ENCODE measurements at regions not wholly inside any gene's neighbourhood (a gene's known extent, or its start where the extent isn't known, plus 50 kb on each side); places are given as distances from the start of the nearest gene placed in this dataset.

DNA sequence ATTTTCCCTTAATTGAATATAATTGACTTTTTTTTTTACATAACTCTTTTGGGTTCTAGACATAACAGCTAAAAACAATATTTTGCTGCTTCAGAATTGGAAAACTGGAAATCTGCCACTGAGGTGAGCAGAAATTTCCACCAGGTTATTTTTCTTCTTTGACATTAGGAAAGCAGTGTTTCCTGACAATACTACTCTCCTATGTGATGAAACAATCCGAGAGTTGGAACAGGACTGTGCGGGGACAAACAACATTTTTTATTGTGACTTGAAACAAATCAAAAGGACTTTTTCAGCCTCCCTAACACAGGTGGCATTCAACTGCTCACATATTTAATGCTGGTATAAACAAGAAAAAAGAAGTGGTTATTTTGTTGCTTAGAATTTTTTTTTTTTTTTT is 237.2 kb downstream of the RNF152 start:
- TF ChIP-seq, protein P1, sequence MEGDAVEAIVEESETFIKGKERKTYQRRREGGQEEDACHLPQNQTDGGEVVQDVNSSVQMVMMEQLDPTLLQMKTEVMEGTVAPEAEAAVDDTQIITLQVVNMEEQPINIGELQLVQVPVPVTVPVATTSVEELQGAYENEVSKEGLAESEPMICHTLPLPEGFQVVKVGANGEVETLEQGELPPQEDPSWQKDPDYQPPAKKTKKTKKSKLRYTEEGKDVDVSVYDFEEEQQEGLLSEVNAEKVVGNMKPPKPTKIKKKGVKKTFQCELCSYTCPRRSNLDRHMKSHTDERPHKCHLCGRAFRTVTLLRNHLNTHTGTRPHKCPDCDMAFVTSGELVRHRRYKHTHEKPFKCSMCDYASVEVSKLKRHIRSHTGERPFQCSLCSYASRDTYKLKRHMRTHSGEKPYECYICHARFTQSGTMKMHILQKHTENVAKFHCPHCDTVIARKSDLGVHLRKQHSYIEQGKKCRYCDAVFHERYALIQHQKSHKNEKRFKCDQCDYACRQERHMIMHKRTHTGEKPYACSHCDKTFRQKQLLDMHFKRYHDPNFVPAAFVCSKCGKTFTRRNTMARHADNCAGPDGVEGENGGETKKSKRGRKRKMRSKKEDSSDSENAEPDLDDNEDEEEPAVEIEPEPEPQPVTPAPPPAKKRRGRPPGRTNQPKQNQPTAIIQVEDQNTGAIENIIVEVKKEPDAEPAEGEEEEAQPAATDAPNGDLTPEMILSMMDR (IDR thresholded peaks at IDR 0.05) = no peak
- TF ChIP-seq POLR2A (IDR thresholded peaks at IDR 0.05) = no peak

Data from tibial nerve (tissue), 3 donors.